HG03571 (cell line): ENCODE measurements at regions not wholly inside any gene's neighbourhood (a gene's known extent, or its start where the extent isn't known, plus 50 kb on each side); places are given as distances from the start of the nearest gene placed in this dataset.
"Not testable (repeated sequence)": the region's sequence is repeated elsewhere in the genome, so short reads cannot be mapped to it uniquely, and the experiment has no call there.

Experiments used
- ATAC-seq: cut with Tn5 transposase; IDR thresholded peaks from one replicate; pipeline ENCODE4 v1.9.1; 2021; ENCODE audit not compliant: unreplicated experiment

- ATAC-seq, result no peak
Measured at GRCh38 chr6:153574231-153574630, 443.1 kb upstream of the RGS17 start.

GRCh38 chr6:153572371-153572770 is 441.3 kb upstream of the RGS17 start:
- no peak for ATAC-seq

GRCh38 chr6:153568628-153569027 is 437.5 kb upstream of the RGS17 start:
- no peak for ATAC-seq

GRCh38 chr6:153564803-153565202 is 433.7 kb upstream of the RGS17 start:
- no peak for ATAC-seq

- no peak for ATAC-seq
Measured at GRCh38 chr6:153563001-153563400, 431.9 kb upstream of the RGS17 start.

GRCh38 chr6:153553627-153554026 is 422.5 kb upstream of the RGS17 start:
- ATAC-seq, result no peak

GRCh38 chr6:153539602-153540001 is 408.5 kb upstream of the RGS17 start:
- no peak for ATAC-seq

GRCh38 chr6:153538491-153538890 is 407.4 kb upstream of the RGS17 start:
- no peak for ATAC-seq

- no peak for ATAC-seq
Measured at GRCh38 chr6:153537422-153537821, 406.3 kb upstream of the RGS17 start.

GRCh38 chr6:153526479-153526878 is 395.4 kb upstream of the RGS17 start:
- no peak for ATAC-seq

- ATAC-seq, result no peak
Measured at GRCh38 chr6:153525998-153526397, 394.9 kb upstream of the RGS17 start.

- ATAC-seq, result no peak
Measured at GRCh38 chr6:153523390-153523789, 392.3 kb upstream of the RGS17 start.

- ATAC-seq, result peak; percentile 85
Measured at GRCh38 chr6:153511896-153512496, 380.9 kb upstream of the RGS17 start.

GRCh38 chr6:153503810-153504209 is 372.7 kb upstream of the RGS17 start:
- ATAC-seq, result no peak

- no peak for ATAC-seq
Measured at GRCh38 chr6:153493501-153493900, 362.4 kb upstream of the RGS17 start.

- ATAC-seq, result no peak
Measured at GRCh38 chr6:153489479-153489878, 358.4 kb upstream of the RGS17 start.

- no peak for ATAC-seq
Measured at GRCh38 chr6:153488267-153488666, 357.2 kb upstream of the RGS17 start.

- ATAC-seq, result no peak
Measured at GRCh38 chr6:153485072-153485471, 354.0 kb upstream of the RGS17 start.

GRCh38 chr6:153484056-153484455 is 353.0 kb upstream of the RGS17 start:
- no peak for ATAC-seq

GRCh38 chr6:153476243-153476642 is 345.2 kb upstream of the RGS17 start:
- ATAC-seq, result no peak

GRCh38 chr6:153465050-153465449 is 334.0 kb upstream of the RGS17 start:
- ATAC-seq, result no peak

GRCh38 chr6:153449279-153449678 is 318.2 kb upstream of the RGS17 start:
- ATAC-seq, result no peak

GRCh38 chr6:153442749-153443148 is 311.7 kb upstream of the RGS17 start:
- not testable (repeated sequence) for ATAC-seq
